GM19397 (cell line): ENCODE measurements at regions not wholly inside any gene's neighbourhood (a gene's known extent, or its start where the extent isn't known, plus 50 kb on each side); places are given as distances from the start of the nearest gene placed in this dataset.

Experiments used
- ATAC-seq: cut with Tn5 transposase; IDR thresholded peaks from one replicate; pipeline ENCODE4 v1.9.1; 2021; ENCODE audit warnings: mild to moderate bottlenecking, moderate library complexity; ENCODE audit not compliant: unreplicated experiment

GRCh38 chr3:162171970-162172369 is 675.4 kb downstream of the OTOL1 start:
- no peak for ATAC-seq

GRCh38 chr3:162175145-162175544 is 678.5 kb downstream of the OTOL1 start:
- ATAC-seq = no peak

- ATAC-seq = no peak
These were observed 679.3 kb downstream of the OTOL1 start for GRCh38 chr3:162175878-162176277.

- no peak for ATAC-seq
These were observed 686.8 kb downstream of the OTOL1 start for GRCh38 chr3:162183440-162183839.

GRCh38 chr3:162192340-162193029 is 695.9 kb downstream of the OTOL1 start:
- ATAC-seq = no peak

GRCh38 chr3:162193148-162194095 is 696.8 kb downstream of the OTOL1 start:
- no peak for ATAC-seq

- no peak for ATAC-seq
These were observed 698.5 kb downstream of the OTOL1 start for GRCh38 chr3:162195147-162195546.

GRCh38 chr3:162196964-162197363 is 700.4 kb downstream of the OTOL1 start:
- ATAC-seq = no peak

GRCh38 chr3:162200836-162201235 is 704.2 kb downstream of the OTOL1 start:
- no peak for ATAC-seq

- no peak for ATAC-seq
These were observed 710.0 kb downstream of the OTOL1 start for GRCh38 chr3:162206648-162207047.

GRCh38 chr3:162211470-162211869 is 714.9 kb downstream of the OTOL1 start:
- no peak for ATAC-seq

GRCh38 chr3:162213196-162213595 is 716.6 kb downstream of the OTOL1 start:
- no peak for ATAC-seq

- ATAC-seq = no peak
These were observed 717.3 kb downstream of the OTOL1 start for GRCh38 chr3:162213956-162214355.

- no peak for ATAC-seq
These were observed 721.0 kb downstream of the OTOL1 start for GRCh38 chr3:162217647-162218046.

- ATAC-seq = no peak
These were observed 721.9 kb downstream of the OTOL1 start for GRCh38 chr3:162218479-162218878.

GRCh38 chr3:162224746-162225145 is 728.1 kb downstream of the OTOL1 start:
- no peak for ATAC-seq

- ATAC-seq = no peak
These were observed 740.3 kb downstream of the OTOL1 start for GRCh38 chr3:162236949-162237348.

- ATAC-seq = no peak
These were observed 754.2 kb downstream of the OTOL1 start for GRCh38 chr3:162250782-162251181.

GRCh38 chr3:162262129-162262528 is 765.5 kb downstream of the OTOL1 start:
- no peak for ATAC-seq

GRCh38 chr3:162263596-162263995 is 767.0 kb downstream of the OTOL1 start:
- no peak for ATAC-seq

GRCh38 chr3:162269636-162270458 is 773.2 kb downstream of the OTOL1 start:
- ATAC-seq = no peak
